CD4-positive, alpha-beta T cell (primary cell): ENCODE measurements at regions not wholly inside any gene's neighbourhood (a gene's known extent, or its start where the extent isn't known, plus 50 kb on each side); places are given as distances from the start of the nearest gene placed in this dataset.

Experiments used
- ATAC-seq: fragments of 200-7000 bp; cut with Tn5 transposase; one replicate; pipeline ENCODE4 v1.10.0; 2022; ENCODE audit warnings: mild to moderate bottlenecking; ENCODE audit not compliant: poor library complexity
- CTCF ChIA-PET: fragments of 350-600 bp; sonication (Branson Sonifier 250); formaldehyde crosslinking; loops from one replicate; lab custom pipeline; 2021; ENCODE audit warnings: antibody characterized with exemption, inconsistent platforms; lab: Charles Lee
- POLR2A ChIA-PET: fragments of 350-600 bp; sonication (Branson Sonifier 250); formaldehyde crosslinking; loops from one replicate; lab custom pipeline; 2021; ENCODE audit warnings: antibody characterized with exemption, inconsistent platforms; lab: Charles Lee
- DNase-seq, 14 experiments: peaks; one replicate each; pipeline ENCODE4 v3.0.0-alpha.2; 2013 to 2020; ENCODE audit warnings: mixed read lengths in 2 of 14
- H3K27ac ChIP-seq, 2 donors: one replicate each; pipeline versions ENCODE4 v1.5.1 to v1.7.0; 2013; ENCODE audit warnings: low read length in 2 of 2, low read depth in 1 of 2, mild to moderate bottlenecking in 1 of 2
- H3K27me3 ChIP-seq, 2 experiments: 1 replicate in 1 of 2; 2 replicates in 1 of 2; pipeline versions ENCODE4 v1.6.1 to v1.7.0; 2013; ENCODE audit warnings: low read length in 2 of 2, control low read depth in 1 of 2, mild to moderate bottlenecking in 1 of 2, moderate library complexity in 1 of 2; ENCODE audit not compliant: insufficient read depth in 2 of 2, control insufficient read depth in 1 of 2
- H3K36me3 ChIP-seq: one replicate; pipeline ENCODE4 v1.6.1; 2013; ENCODE audit warnings: low read length, control low read depth; ENCODE audit not compliant: insufficient read depth
- H3K4me1 ChIP-seq: one replicate; pipeline ENCODE4 v1.6.1; 2013; ENCODE audit warnings: low read length, control low read depth; ENCODE audit not compliant: insufficient read depth
- H3K4me3 ChIP-seq: one replicate; pipeline ENCODE4 v1.5.1; 2013; ENCODE audit warnings: mild to moderate bottlenecking, low read length, moderate library complexity
- H3K9me3 ChIP-seq, 2 experiments: 1 replicate in 1 of 2; 2 replicates in 1 of 2; pipeline versions ENCODE4 v1.6.1 to v1.7.0; 2013; ENCODE audit warnings: low read length in 2 of 2, mild to moderate bottlenecking in 2 of 2, control low read depth in 1 of 2, moderate library complexity in 1 of 2; ENCODE audit not compliant: control insufficient read depth in 1 of 2, insufficient read depth in 1 of 2
- H3K27ac Mint-ChIP-seq: one replicate; pipeline ENCODE4 v1.8.0; 2020; ENCODE audit warnings: mixed read lengths
- H3K27me3 Mint-ChIP-seq: one replicate; pipeline ENCODE4 v1.8.0; 2021; ENCODE audit warnings: mixed read lengths
- H3K36me3 Mint-ChIP-seq: one replicate; pipeline ENCODE4 v1.8.0; 2021; ENCODE audit warnings: low read depth, mixed read lengths
- H3K4me1 Mint-ChIP-seq: one replicate; pipeline ENCODE4 v1.8.0; 2021; ENCODE audit warnings: low read depth, mixed read lengths
- H3K4me3 Mint-ChIP-seq: one replicate; pipeline ENCODE4 v1.8.0; 2020; ENCODE audit warnings: mild to moderate bottlenecking, mixed read lengths
- H3K9me3 Mint-ChIP-seq: one replicate; pipeline ENCODE4 v1.8.0; 2020; ENCODE audit warnings: mixed read lengths
- CTCF ChIP-seq: fragments of 200-600 bp; IDR thresholded peaks from one replicate; pipeline ENCODE4 v1.8.0; 2022; ENCODE audit warnings: antibody characterized with exemption, mild to moderate bottlenecking
- intact Hi-C, 2 experiments: fragments of 100-400 bp; cut with DNase I in 1 of 2; cut with micrococcal nuclease in 1 of 2; formaldehyde crosslinking; loops; one replicate each; pipeline versions ENCODE4 v1.15.1 to v1.9.0; 2023 to 2025; cut with DNase I, micrococcal nuclease

- Histone ChIP-seq H3K27ac (no peak overlapping the region), H3K36me3 (no peaks in the 10 kb centered on the region), H3K4me3 (no peak overlapping the region), H3K4me1 (no peaks in the 10 kb centered on the region), H3K27me3 (no peaks in the 10 kb centered on the region), H3K9me3 (peaks cover 0 to 14% of the 10 kb centered on the region in 2 experiments)
- TF ChIP-seq CTCF: no peak
- no peak for ATAC-seq
- no peaks in the 10 kb centered on the region for H3K4me1 Mint-ChIP-seq
- H3K9me3 Mint-ChIP-seq: no peaks in the 10 kb centered on the region
- no peak overlapping the region for H3K4me3 Mint-ChIP-seq
- H3K27me3 Mint-ChIP-seq: no peaks in the 10 kb centered on the region
- intact Hi-C loops: no loop called here
- no peak overlapping the region for H3K27ac Mint-ChIP-seq
- no peak for DNase-seq
- ChIA-PET CTCF (no interaction called here), POLR2A (no interaction called here)
- H3K36me3 Mint-ChIP-seq: no peaks in the 10 kb centered on the region
These were observed 54.9 kb upstream of the ABCB5 start for GRCh38 chr7:20560325-20561180.

GRCh38 chr7:20561466-20561865 is 54.0 kb upstream of the ABCB5 start:
- Histone ChIP-seq H3K27ac (no peak overlapping the region), H3K36me3 (no peaks in the 10 kb centered on the region), H3K9me3 (peaks cover 0 to 14% of the 10 kb centered on the region in 2 experiments), H3K4me1 (no peaks in the 10 kb centered on the region), H3K4me3 (no peak overlapping the region), H3K27me3 (no peaks in the 10 kb centered on the region)
- Mint-ChIP-seq H3K4me3 (no peak overlapping the region), H3K36me3 (no peaks in the 10 kb centered on the region), H3K9me3 (no peaks in the 10 kb centered on the region), H3K4me1 (no peaks in the 10 kb centered on the region), H3K27me3 (no peaks in the 10 kb centered on the region), H3K27ac (no peak overlapping the region)
- no peak for TF ChIP-seq CTCF
- intact Hi-C loops: no loop called here
- no peak for ATAC-seq
- DNase-seq: no peak
- POLR2A ChIA-PET: no interaction called here
- CTCF ChIA-PET: no interaction called here

- H3K9me3 Mint-ChIP-seq: no peaks in the 10 kb centered on the region
- no peak overlapping the region for H3K27ac Mint-ChIP-seq
- no peaks in the 10 kb centered on the region for H3K36me3 Mint-ChIP-seq
- ChIA-PET POLR2A (no interaction called here), CTCF (no interaction called here)
- TF ChIP-seq CTCF: no peak
- H3K27me3 ChIP-seq: no peaks in the 10 kb centered on the region
- DNase-seq: no peak
- H3K4me1 Mint-ChIP-seq: no peaks in the 10 kb centered on the region
- no peak overlapping the region for H3K27ac ChIP-seq
- peaks cover 0 to 14% of the 10 kb centered on the region in 2 experiments for H3K9me3 ChIP-seq
- no peak overlapping the region for H3K4me3 Mint-ChIP-seq
- intact Hi-C loops: no loop called here
- H3K27me3 Mint-ChIP-seq: no peaks in the 10 kb centered on the region
- H3K4me1 ChIP-seq: no peaks in the 10 kb centered on the region
- H3K36me3 ChIP-seq: no peaks in the 10 kb centered on the region
- ATAC-seq: no peak
- H3K4me3 ChIP-seq: no peak overlapping the region
These were observed 53.6 kb upstream of the ABCB5 start for GRCh38 chr7:20561908-20562307.
